Middle frontal gyrus (tissue), 1 donor: ENCODE measurements at regions not wholly inside any gene's neighbourhood (a gene's known extent, or its start where the extent isn't known, plus 50 kb on each side); places are given as distances from the start of the nearest gene placed in this dataset.

Experiments used
- DNase-seq: peaks from one replicate; pipeline ENCODE4 v3.0.0-alpha.2; 2015; ENCODE audit warnings: low spot score; ENCODE audit errors: extremely low spot score

DNA sequence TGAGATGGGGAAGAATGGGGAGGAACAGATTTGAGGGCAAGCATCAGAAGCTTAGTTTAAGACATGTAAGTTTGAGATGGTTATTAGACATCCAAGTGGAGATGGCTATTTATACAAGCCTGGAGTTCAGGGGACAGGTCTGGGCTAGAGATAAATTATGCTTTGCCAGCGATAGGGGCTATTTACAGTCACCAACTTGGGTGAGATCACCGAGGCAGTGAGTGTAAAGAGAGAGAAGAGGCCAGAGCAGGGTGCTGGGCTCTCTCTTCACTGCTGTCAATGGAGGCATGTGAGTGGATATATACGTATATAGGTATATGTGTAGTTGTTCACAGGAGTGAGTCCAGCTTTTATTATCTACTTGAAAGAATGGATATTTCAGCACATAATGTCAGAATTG, 81.0 kb downstream of the QPCT start:
- DNase-seq = no peak

DNA sequence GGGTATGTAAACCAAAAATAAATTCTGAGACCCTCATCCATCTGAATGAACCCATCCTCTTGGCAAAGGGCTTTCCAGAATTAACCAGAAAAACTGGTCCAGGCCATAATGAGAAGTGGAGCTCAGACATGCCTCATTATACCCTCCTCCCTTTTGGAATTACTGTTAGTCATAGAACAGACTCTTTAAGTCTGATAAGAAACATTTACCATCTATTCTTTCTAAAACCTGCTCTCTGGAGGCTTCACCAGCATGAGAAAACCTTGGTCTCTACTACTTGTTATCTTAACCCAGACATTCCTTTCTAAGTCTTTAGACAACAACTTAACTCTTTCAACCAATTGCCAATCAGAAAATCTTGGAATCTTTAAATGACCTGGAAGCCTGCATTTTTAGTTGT, 82.8 kb downstream of the QPCT start:
- no peak for DNase-seq

DNA sequence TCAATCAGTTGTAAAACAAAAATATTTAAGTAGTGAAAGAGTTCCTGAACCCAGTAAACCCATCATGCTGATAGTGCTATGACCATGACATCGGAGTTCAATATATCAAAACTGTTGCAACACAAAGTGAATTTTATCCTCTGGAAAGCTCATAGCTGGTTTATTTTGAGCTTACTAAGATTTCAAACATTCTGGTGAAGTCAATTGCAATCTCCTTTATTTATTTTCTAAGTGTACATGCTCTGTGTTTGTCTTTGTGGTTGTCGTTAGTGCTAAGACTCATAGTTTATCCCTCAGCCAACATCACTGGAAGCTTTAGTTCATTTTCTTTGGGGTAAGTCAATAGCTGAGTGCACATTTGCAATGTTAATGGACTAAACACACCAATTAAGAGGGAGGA, 91.9 kb downstream of the QPCT start:
- no peak for DNase-seq

DNA sequence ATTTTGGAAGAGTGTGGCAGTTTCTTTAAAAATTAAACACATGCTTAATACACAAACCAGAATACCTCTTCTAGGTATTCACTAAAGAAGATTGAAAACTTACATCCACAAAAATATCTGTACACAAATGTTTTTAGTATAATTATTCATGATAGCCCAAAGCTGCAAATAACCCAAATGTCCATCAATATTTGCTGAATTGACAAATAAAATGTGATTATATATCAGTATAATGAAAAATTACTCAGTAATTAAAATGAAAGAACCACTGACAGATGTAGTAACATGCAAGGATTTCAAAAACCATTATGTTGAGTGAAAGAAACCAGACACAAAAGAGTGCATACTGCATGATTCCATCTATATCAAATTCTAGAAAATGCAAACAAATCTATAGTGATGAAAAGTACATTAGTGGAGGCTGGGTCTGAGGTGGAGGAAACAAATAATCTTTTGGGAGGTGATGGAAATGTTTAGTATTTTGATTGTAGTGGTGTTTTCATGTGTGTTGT, 94.8 kb downstream of the QPCT start:
- no peak for DNase-seq

DNA sequence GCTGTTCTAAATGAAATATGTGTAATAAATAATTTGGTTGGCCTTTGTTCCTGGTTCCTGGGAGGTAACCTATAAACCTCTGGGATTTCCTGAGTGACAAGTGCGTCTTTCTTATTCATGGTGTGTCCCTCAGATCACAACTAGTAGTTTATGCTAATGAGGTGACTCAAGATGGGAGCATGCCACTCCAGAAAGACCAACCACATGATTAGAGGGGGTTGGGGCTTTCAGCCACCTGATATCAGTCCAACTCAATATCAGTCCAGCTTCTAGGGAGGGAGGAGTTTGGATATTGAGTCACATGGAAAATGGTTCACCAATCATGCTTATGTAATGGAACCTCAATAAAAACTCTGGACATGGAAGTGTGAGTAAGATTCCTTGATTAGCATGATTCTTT, 96.6 kb downstream of the QPCT start:
- no peak for DNase-seq

DNA sequence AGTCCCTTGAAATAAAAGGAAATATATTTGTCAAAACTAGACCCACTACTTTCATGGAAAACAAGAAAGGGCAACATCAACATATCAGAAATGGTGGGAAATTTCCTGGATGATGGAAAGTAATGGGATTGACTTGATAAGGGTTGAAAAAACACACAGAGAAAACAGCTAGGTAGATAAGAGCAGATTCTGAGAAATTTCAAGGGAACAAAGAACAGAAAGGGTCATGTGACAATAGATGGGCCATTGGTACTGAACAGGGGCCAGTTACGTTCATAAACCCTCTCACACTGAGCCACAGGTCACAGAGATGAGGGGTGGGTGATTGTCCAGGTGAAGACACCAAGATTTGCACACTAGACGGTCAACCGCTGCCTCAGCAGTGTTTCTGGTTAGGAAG, 98.7 kb downstream of the QPCT start:
- no peak for DNase-seq

DNA sequence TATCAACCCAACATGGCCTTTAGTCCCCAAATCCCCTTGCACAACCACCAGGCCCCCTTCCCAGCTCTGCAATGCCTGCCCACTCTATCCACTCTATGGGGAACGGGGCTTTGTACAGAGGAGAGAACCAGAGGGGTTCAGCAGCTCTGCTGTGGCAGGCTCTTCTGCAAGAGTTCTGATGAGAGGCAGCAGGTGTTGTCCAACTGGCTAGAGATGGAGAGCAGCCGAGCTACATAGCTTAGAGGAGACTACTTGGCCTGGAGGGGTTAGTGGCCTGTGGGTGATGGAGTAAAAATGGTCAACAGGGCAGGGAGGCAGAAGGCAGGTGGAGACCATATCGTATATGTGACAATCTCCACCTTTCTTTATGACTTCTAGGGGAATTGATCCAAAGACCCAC, 103.0 kb downstream of the QPCT start:
- no peak for DNase-seq

DNA sequence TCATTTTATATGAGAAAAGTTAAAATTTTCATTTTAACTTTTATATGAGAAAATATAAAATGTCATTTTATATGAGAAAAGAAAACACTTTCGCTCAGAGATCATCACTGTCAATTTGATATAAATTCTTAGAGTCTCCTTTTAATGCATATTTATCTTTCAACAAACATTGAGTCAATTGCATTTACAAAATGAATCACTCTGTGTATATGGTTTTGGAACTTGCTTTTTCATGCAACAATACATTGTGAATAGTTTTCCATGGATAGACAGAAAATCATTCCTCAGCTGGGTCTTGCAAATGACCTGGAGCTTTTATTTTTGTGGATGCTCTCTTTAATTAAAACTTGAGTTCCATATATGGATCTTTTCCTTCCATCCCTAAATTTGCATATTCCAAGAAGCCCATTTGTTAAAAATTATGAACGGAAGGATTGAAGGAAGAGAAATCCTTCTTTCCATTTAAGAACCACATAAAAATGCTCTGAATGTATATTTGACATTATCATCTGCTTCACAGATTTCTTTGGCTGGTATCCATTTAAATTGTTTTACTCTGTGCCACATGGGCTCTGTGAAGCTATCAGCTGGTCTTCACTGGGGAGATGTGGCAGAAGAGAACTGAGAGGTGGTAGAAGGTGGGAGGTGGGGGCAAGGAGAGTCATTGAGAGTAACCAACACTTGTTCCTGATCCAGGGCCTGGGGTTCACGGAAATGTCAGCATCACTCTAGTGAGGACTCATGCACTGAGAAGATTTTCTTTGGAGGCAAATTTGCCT, 104.1 kb downstream of the QPCT start:
- no peak for DNase-seq

DNA sequence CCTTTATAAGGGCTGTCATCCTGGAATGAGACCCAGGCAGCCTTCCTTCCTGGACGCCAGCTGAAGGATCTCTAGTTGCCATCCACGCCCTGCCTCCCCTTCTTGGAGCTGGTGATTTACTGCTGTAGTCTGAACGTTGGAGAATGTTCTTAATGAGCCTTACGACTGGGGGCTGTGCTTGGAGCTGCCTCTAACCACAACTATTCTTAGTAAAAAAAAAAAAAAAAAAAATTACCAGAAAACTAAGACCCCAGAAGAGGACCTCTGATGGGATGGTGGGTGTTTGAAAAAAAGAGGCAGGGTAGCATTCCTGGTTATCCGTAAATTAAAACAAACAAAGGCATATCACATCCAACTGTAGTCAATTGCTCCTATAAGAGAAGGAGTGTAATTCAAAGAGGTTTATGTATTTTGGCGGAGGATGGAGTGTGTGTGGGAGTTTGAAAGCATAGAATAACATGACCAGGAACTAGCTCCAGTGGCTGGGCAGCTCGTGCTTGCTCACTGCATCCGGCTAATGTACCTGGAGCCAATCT, 105.4 kb downstream of the QPCT start:
- DNase-seq = no peak

DNA sequence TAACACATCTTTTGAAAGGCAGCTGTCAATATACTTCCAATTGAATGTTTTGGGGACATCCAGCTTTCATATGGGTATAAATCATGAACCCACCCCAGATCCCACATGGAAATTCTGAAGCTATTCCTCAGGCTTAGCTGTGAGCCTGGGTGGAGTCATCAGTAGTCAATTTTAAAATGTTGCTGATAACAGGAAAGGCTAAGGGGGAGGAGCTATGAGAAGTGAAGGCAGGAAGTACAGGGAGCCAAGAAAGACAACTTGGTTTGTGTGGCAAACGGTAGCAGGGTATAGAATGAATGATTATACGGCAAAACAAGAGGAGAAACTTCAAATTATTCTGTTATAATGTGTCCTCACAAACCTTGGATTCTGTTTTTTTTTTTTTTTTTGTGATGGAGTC, 108.6 kb downstream of the QPCT start:
- DNase-seq = no peak

DNA sequence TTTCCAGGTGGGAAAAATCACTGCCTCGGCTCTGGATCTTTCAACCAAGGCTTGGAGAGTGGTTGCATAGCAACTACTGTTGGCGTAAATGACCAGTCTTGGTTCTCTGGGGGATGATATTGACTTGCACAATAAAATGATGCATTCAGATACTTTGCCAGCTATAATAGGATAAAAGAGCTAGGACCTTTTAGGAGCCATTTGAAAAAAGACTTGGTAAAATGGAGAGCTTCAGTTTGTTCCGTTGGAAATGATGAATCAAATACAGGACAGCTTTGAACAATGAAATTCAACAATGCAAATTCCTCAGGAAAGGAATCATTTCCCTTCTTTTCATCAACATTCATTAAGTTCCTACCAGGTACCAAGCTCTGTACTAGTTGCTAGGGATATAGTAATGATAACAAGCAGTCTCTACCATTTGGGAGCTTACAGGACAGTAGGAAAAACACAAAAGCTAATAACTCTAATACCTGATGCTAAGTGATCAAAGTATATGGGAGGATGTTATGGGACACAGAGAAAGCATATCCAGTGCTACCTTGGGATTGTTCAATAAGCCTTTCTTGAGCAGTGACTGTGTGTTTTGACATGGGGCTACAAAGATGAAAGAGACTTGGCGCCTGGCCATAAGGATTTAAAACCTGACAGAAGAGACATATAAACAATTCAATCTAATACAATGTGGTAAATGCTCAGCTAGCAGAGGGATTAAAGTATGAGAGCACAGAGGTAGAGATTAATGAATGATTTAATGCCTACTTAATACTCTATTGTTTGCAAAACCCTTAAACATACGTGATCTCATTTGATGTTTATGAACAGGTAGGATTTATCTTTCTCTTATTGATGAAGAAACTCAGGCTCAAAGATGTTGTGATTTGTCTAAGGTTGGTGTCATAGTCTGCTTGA, 110.7 kb downstream of the QPCT start:
- no peak for DNase-seq

DNA sequence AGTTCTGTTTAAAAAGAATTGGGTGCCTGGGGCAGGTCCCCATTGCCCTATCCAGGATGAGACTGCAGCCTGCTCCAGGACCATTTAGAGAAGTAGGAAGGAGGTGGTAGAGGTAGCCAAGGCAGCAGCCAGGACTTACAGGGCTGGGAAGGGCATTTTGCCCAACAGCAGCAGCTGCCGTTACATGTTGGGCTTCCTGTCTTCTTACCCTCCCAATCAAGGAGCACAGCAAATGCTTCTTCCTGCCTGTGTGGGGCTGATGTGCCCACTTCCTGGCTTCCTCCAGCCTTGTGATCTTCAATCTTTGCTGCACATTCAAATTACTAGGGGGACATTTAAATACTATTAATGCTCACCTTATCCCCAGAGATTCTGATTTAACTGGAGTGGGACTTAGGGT, 112.0 kb downstream of the QPCT start:
- DNase-seq = no peak

DNA sequence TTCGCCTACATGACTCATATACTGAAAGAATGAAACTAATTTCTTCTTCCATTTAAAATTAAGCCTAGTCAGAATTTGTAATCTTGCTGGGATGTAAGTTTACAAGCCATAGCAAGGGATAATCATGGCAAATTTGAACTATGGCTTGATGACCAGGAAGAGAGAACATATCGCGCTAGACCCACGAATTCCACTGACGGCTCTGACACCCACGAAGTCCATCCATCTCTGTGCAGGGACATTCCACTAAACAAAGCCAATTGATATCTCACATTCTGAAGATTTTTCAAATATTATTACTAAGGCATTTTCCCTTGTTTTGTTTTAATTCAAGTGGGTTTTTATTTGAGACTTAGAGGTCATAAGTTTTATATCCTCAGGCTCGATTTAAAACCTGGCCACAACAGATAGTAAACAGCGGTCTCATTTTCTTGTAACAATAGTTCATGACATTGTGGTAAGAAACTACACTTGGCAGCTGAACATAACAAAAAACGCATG, 113.0 kb downstream of the QPCT start:
- DNase-seq = no peak

DNA sequence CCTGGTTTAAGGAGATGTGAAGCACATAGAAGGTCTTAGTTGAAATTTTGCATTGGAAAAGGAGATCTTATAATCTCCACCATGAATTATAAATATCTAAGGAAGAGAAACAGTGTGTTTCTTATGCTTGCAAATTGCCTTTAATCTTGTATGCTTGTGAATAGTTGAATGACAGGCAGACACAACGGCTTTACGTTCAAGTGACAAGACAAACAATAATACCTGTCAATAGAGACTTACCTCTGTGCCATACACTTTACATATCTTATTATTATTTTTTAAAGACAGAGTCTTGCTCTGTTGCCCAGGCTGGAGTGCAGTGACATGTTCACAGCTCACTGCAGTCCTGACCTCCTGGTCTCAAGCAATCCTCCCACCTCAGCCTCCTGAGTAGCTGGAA, 113.7 kb downstream of the QPCT start:
- DNase-seq = no peak

DNA sequence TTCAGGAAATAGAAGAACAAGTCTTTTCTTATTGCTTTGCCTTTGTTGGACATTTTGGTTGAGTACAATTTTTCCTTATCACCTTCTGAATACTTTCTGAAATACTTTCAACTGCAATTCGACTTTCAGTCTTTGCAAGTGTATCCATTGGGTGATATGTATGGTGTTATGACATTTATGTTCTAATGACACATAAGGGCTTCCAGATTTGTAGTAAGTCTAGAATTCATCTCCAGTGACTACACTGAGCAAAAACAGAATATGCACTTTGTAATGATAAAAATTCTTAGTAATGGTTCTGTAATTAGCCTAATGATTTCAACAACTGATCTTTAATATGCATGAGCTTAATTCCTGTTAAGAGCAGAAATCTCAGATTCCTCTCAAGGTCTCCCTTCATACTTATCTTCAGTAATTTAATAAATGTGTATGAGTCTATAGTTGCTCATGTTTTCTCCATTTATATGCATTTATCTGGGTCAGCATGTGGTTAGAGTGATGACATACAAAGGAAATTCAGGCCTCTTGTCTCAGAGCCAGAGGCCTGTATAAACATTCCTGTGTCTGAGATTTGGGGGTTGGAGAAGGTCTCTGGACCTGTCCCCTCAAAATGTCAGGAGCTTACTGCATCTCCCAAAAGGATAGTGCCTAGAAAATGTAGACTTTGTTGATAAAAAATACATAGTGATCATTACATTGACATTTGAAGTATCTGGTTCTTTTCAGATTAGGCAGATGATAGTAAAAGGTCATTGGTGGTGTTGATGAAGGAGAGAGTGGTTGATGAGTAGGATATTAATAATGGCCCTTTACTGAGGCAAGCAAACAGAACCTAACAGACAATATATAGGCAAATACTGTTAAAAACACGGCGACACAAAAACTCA, 114.9 kb downstream of the QPCT start:
- DNase-seq = no peak

DNA sequence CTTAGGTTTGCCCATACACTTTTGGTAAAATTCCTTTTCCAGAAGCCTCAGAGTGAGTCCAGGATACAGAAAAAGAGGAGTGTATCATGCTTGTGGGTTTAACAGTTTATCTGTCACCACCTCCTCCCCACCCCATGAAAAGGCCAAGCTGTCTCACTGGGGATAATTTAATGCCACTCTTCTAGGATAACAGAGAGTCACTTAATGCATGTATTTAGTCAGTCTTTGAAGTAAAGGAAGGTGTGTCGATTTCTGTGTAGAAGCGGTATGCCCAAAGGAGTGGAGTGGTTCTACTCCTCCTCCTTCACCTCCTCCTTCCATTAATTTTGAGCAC, 116.4 kb downstream of the QPCT start:
- no peak for DNase-seq

DNA sequence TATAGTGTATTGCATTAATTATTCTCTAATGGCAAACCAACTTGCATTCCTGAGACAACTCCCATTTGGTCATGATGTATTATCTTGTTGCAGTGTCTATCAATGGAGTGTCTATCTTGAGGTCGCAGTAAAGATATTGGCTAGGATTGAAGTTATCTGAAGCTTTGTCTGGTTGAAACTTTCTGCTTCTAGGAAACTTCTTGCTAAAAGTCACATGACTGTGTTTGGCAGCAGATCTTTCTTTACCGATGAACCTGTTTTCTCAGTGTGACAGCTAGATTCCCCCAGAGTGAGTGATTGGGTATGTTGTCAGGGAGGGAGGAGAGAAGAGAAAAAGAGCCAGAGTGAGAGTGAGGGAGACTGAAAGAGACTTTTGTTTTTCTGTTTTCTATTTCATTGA, 119.6 kb downstream of the QPCT start:
- DNase-seq = no peak

DNA sequence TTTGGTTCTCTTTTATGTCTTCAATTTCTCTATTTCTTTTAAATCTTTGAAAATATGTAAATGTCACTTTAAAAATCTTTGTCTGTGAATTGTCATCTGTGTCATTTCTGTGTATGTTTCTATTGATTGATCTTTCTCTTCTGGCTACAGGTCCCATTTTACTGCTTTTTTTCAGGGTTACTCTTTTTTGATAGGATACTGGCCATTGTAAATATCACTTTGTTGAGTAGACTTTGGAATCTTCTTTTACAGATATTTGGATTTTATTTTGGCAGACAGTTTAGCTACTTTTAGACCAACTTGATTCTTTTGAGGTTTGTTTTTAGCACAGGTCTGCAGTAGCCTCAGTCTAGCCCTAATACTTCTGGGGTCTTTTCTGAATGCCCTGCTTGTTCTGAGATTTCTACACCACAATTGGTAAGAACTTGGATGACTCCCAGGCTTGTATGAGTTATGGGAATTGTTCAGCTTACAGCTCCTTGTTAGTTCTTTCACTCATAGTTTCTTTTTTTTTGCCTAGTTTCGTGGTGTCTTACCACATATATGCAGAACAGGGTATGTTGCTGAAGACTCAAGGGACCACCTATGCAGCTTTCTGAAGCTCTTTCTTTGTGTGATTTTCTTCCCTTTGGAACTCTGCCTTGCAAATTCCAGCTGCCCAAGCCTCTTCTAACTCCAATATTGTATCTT, 122.2 kb downstream of the QPCT start:
- no peak for DNase-seq

DNA sequence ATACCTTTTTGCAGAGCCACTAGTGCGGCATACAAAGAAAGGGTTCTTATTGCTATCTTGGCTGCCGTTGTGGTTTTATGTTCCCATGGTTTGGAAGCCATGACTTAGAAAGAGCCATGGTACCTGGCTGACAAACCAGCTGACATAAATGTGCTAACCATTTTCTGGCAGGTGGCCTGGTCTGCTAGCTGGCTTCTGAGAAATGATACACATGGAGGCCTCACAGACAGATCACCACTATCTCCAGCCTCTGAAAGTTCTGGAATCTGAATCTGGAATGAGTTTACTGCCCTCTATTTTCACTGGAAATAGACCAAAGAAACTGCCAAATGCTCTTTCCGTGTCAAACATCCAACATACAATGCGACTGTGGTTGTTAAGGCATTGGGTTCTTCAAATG, 123.7 kb downstream of the QPCT start:
- DNase-seq = no peak

DNA sequence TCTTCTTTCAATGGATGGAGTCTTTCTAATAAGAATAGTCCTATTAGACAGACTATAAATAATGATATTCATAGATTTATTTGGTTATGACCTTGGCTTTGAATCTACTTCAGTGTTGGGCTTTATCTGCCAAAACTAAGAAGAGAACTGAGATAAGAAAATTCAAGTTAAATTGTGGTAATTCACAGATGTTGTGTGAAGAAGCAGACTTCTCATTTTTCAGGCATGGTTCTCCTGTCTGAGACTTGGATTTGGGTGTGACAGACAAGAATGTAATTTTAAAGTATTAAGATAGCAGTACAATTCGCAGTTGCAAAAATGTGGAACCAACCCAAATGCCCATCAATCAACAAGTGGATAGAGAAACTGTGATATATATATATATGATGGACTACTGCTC, 124.7 kb downstream of the QPCT start:
- no peak for DNase-seq

DNA sequence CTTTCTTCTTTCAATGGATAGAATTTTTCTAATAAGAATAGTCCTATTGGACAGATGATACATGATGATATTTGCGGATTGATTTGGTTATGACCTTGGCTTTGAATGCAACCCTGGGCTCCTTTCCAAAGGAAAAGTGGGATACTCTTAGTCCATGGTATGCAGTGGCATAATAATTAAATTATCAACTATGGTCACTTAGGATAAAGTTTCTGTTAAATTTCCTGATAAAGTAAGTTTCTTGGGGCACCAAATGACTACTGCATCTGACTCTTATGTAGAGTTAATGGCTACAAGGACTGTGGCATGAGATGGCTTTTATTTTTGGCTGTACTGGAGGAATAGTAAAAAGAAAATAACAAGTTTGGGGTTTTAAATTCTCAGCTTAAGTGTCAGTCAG, 126.7 kb downstream of the QPCT start:
- DNase-seq = no peak
